ENCODE measurements at regions not wholly inside any gene's neighbourhood (a gene's known extent, or its start where the extent isn't known, plus 50 kb on each side); places are given as distances from the start of the nearest gene placed in this dataset.
"Not testable (repeated sequence)": the region's sequence is repeated elsewhere in the genome, so short reads cannot be mapped to it uniquely, and the experiment has no call there.

- Histone ChIP-seq H3K27ac (no peak overlapping the region), H3K4me1 (no peaks in the 10 kb centered on the region)
- no peak for DNase-seq (ENCODE audit: low spot score)
Observed at GRCh38 chr13:88840085-88840484, 1168.9 kb downstream of the SLITRK5 start.

GRCh38 chr13:88852293-88852692, 1181.1 kb downstream of the SLITRK5 start:
- not testable (repeated sequence) for H3K27ac ChIP-seq; H3K9me3 ChIP-seq; H3K36me3 ChIP-seq; H3K27me3 ChIP-seq; DNase-seq (ENCODE audit: low spot score); H3K4me3 ChIP-seq; H3K4me1 ChIP-seq

More at GRCh38 chr13:88840085-88840484, 1168.9 kb downstream of the SLITRK5 start:
- H3K4me3 ChIP-seq = no peak overlapping the region
- no peaks in the 10 kb centered on the region for H3K36me3 ChIP-seq
- no peaks in the 10 kb centered on the region for H3K27me3 ChIP-seq
- no peak for TF ChIP-seq CTCF (IDR thresholded peaks at IDR 0.05)
- no peaks in the 10 kb centered on the region for H3K9me3 ChIP-seq

GRCh38 chr13:88857256-88857655, 1186.1 kb downstream of the SLITRK5 start:
- no peaks in the 10 kb centered on the region for H3K36me3 ChIP-seq
- no peaks in the 10 kb centered on the region for H3K4me1 ChIP-seq
- H3K27me3 ChIP-seq = no peaks in the 10 kb centered on the region
- H3K27ac ChIP-seq = no peak overlapping the region
- no peak overlapping the region for H3K4me3 ChIP-seq
- DNase-seq (ENCODE audit: low spot score) = no peak
- no peaks in the 10 kb centered on the region for H3K9me3 ChIP-seq
- TF ChIP-seq CTCF (IDR thresholded peaks at IDR 0.05) = no peak

GRCh38 chr13:88862095-88862620, 1191.0 kb downstream of the SLITRK5 start:
- TF ChIP-seq CTCF (IDR thresholded peaks at IDR 0.05) = no peak
- Histone ChIP-seq H3K27me3 (no peaks in the 10 kb centered on the region), H3K9me3 (no peaks in the 10 kb centered on the region), H3K4me1 (no peaks in the 10 kb centered on the region), H3K36me3 (no peaks in the 10 kb centered on the region), H3K4me3 (no peak overlapping the region), H3K27ac (no peak overlapping the region)
- no peak for DNase-seq (ENCODE audit: low spot score)

GRCh38 chr13:88863116-88863515, 1191.9 kb downstream of the SLITRK5 start:
- Histone ChIP-seq H3K4me3 (no peak overlapping the region), H3K9me3 (no peaks in the 10 kb centered on the region), H3K4me1 (no peaks in the 10 kb centered on the region), H3K27me3 (no peaks in the 10 kb centered on the region), H3K27ac (no peak overlapping the region), H3K36me3 (no peaks in the 10 kb centered on the region)
- DNase-seq (ENCODE audit: low spot score) = no peak
- TF ChIP-seq CTCF (IDR thresholded peaks at IDR 0.05) = no peak

GRCh38 chr13:88866195-88866594, 1195.0 kb downstream of the SLITRK5 start:
- TF ChIP-seq CTCF (IDR thresholded peaks at IDR 0.05) = no peak
- Histone ChIP-seq H3K36me3 (no peaks in the 10 kb centered on the region), H3K27ac (no peak overlapping the region)

More at GRCh38 chr13:88866195-88866594, 1195.0 kb downstream of the SLITRK5 start:
- H3K9me3 ChIP-seq = no peaks in the 10 kb centered on the region
- no peaks in the 10 kb centered on the region for H3K4me1 ChIP-seq
- DNase-seq (ENCODE audit: low spot score) = no peak
- H3K4me3 ChIP-seq = no peak overlapping the region
- H3K27me3 ChIP-seq = no peaks in the 10 kb centered on the region

All from right atrium auricular region (tissue), 2 donors.